ENCODE measurements at regions not wholly inside any gene's neighbourhood (a gene's known extent, or its start where the extent isn't known, plus 50 kb on each side); places are given as distances from the start of the nearest gene placed in this dataset.

DNA sequence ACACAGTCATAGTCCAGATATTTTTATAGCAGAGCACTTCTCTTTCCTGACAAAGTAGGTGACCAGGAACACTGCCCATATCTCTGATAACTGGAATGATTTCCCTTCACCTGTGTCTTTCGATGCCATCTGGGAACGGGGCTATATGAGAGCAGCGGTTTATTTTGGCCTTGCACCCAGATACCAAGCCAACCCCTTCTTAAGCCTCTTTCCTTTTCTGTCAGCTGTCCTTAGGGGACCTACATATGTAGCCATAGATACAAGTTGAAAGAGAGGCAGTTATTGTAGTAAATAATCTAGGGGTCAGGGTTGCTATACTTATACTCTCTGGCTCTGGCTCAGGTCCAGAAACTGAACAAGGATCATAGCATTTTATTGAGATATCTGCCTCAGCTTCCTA, 128.8 kb downstream of the NHLRC3 start:
- Histone ChIP-seq H3K27ac (ENCODE audit: extremely low read depth, low read depth, low read length) (no peak overlapping the region), H3K4me2 (ENCODE audit: insufficient read depth, low read length) (no peak overlapping the region), H3K79me2 (ENCODE audit: control insufficient read depth, insufficient read depth, low read length) (no peaks in the 10 kb centered on the region), H3K27me3 (ENCODE audit: control insufficient read depth in 2 of 2, insufficient read depth in 2 of 2, low read length in 2 of 2) (no peaks in the 10 kb centered on the region; a peak in 1 of 5 replicates), H3K4me3 (no peak overlapping the region), H4K20me1 (replicated peaks; ENCODE audit: control insufficient read depth, insufficient read depth, low read length) (no peaks in the 10 kb centered on the region; the same call in 1 of the 2 replicates), H3K9me1 (ENCODE audit: control insufficient read depth, insufficient read depth, low read length) (no peaks in the 10 kb centered on the region), H3K36me3 (ENCODE audit: control insufficient read depth, insufficient read depth, low read length) (no peaks in the 10 kb centered on the region), H2AFZ (ENCODE audit: low read depth, low read length) (no peak overlapping the region), H3K9me3 (replicated peaks; ENCODE audit: control insufficient read depth, insufficient read depth, low read depth, low read length) (no peaks in the 10 kb centered on the region), H3K9ac (ENCODE audit: insufficient read depth in 1 of 2, low read depth in 2 of 2, low read length in 2 of 2) (no peak overlapping the region), H3K4me1 (replicated peaks in 1 of 2; ENCODE audit: control insufficient read depth in 2 of 2, insufficient read depth in 2 of 2, low read length in 2 of 2) (no peaks in the 10 kb centered on the region)
- no TSS peak for BruUV-seq (replicated peaks)
- ATAC-seq (no peak), FAIRE-seq (no peak), DNase-seq (ENCODE audit: extremely low read depth in 1 of 4, low spot score in 3 of 4) (no peak)
- TF ChIP-seq ZSCAN32 (CRISPR knock-in tag; IDR thresholded peaks at IDR 0.05) (no peak), MAFF (IDR thresholded peaks at IDR 0.05; ENCODE audit: low read length) (no peak), ZNF57 (CRISPR knock-in tag; IDR thresholded peaks at IDR 0.05) (no peak), ZBTB1 (CRISPR knock-in tag; IDR thresholded peaks at IDR 0.05; ENCODE audit: borderline replicate concordance, low read depth) (no peak), NCOA2 (IDR thresholded peaks at IDR 0.05; ENCODE audit: partially characterized antibody in 2 of 2) (no peak), E2F1 (CRISPR knock-in tag; IDR thresholded peaks at IDR 0.05) (no peak), TGIF2 (CRISPR knock-in tag; IDR thresholded peaks at IDR 0.05) (no peak), IFI16 (CRISPR knock-in tag; IDR thresholded peaks at IDR 0.05) (no peak), NKRF (IDR thresholded peaks at IDR 0.05; ENCODE audit: borderline replicate concordance) (no peak)
- POLR2A ChIA-PET, result no interaction called here
- CTCF ChIA-PET (ENCODE audit: low intra/inter-chr PET ratio), result no interaction called here
- intact Hi-C loops (cut with micrococcal nuclease), result no loop called here
- in situ Hi-C loops (cut with MboI), result loop anchor here (10.0 kb wide), 1 partner anchor 448 kb away; no protein-coding TSS in a partner anchor
- WGBS (ENCODE audit: insufficient coverage, low coverage, missing lambda C conversion rate), result 0% methylated on average over 1 of the region's 3 CpGs
